PC-3 (cell line): ENCODE measurements at regions not wholly inside any gene's neighbourhood (a gene's known extent, or its start where the extent isn't known, plus 50 kb on each side); places are given as distances from the start of the nearest gene placed in this dataset.
A peak's percentile ranks its signal among the peaks of the same experiment; 100 is the strongest.
"Not testable (repeated sequence)": the region's sequence is repeated elsewhere in the genome, so short reads cannot be mapped to it uniquely, and the experiment has no call there.

Experiments used
- ATAC-seq: fragments of 200-7000 bp; cut with Tn5 transposase; 2 replicates; pipeline ENCODE4 v1.9.1; 2020; ENCODE audit warnings: mild to moderate bottlenecking, moderate library complexity
- BruUV-seq: library from RNA; stranded (reverse); fragments of 400-500 nt; replicated peaks from 2 replicates; lab custom pipeline; 2021; lab: Mats Ljungman, UMichigan
- CTCF ChIA-PET: fragments of 300-600 bp; sonication (Branson Sonifier 250); formaldehyde crosslinking; loops from one replicate; lab custom pipeline; 2022; ENCODE audit warnings: antibody characterized with exemption; lab: Charles Lee
- POLR2A ChIA-PET: fragments of 300-600 bp; sonication (Branson Sonifier 250); formaldehyde crosslinking; loops from one replicate; lab custom pipeline; 2022; ENCODE audit warnings: antibody characterized with exemption; ENCODE audit not compliant: unreplicated experiment; lab: Charles Lee
- DNase-seq: peaks from one replicate; pipeline ENCODE4 v3.0.0-alpha.2; 2015
- H2AFZ ChIP-seq: fragments of 300-600 bp; sonication (generic); 2 replicates; pipeline ENCODE4 v1.6.0; 2016; ENCODE audit warnings: antibody characterized with exemption, low read length
- H3F3A ChIP-seq: fragments of 300-600 bp; sonication (generic); one replicate; pipeline ENCODE4 v1.6.0; 2017; ENCODE audit warnings: antibody characterized with exemption, low read length, control low read depth, mild to moderate bottlenecking; ENCODE audit not compliant: unreplicated experiment
- H3K27ac ChIP-seq: fragments of 300-600 bp; sonication (generic); 2 replicates; pipeline ENCODE4 v1.5.1; 2016; ENCODE audit warnings: mild to moderate bottlenecking, low read length
- H3K27me3 ChIP-seq: fragments of 300-600 bp; sonication (generic); 2 replicates; pipeline ENCODE4 v1.6.1; 2016; ENCODE audit warnings: low read length, mixed read lengths
- H3K36me3 ChIP-seq: fragments of 300-600 bp; sonication (generic); 2 replicates; pipeline ENCODE4 v1.6.1; 2016; ENCODE audit warnings: low read depth, mixed run types, low read length, mixed read lengths
- H3K4me1 ChIP-seq: fragments of 300-600 bp; sonication (generic); 2 replicates; pipeline ENCODE4 v1.5.1; 2016; ENCODE audit warnings: low read length; ENCODE audit not compliant: insufficient read depth
- H3K4me2 ChIP-seq: fragments of 300-600 bp; sonication (generic); 2 replicates; pipeline ENCODE4 v1.6.0; 2016; ENCODE audit warnings: low read length
- H3K4me3 ChIP-seq: fragments of 300-600 bp; sonication (generic); 2 replicates; pipeline ENCODE4 v1.5.1; 2016; ENCODE audit warnings: mild to moderate bottlenecking, low read length, mixed read lengths
- H3K79me2 ChIP-seq: fragments of 300-600 bp; sonication (generic); 2 replicates; pipeline ENCODE4 v1.6.1; 2017; ENCODE audit warnings: low read length, mixed read lengths
- H3K9ac ChIP-seq: fragments of 300-600 bp; sonication (generic); 2 replicates; pipeline ENCODE4 v1.6.0; 2016; ENCODE audit warnings: mild to moderate bottlenecking, low read length
- H3K9me2 ChIP-seq: fragments of 300-600 bp; sonication (generic); replicated peaks from 2 replicates; pipeline ENCODE4 v1.6.1; 2016; ENCODE audit warnings: mixed run types, low read length, mixed read lengths
- H3K9me3 ChIP-seq: fragments of 300-600 bp; sonication (generic); 2 replicates; pipeline ENCODE4 v1.6.1; 2016; ENCODE audit warnings: low read length, mixed read lengths
- H4K20me1 ChIP-seq: fragments of 300-600 bp; sonication (generic); 2 replicates; pipeline ENCODE4 v1.6.1; 2016; ENCODE audit warnings: low read length, mixed read lengths
- CTCF ChIP-seq: fragments of 300-600 bp; sonication (generic); conservative IDR thresholded peaks from 2 replicates; pipeline ENCODE4 v1.5.1; 2017; ENCODE audit warnings: antibody characterized with exemption, low read depth, mild to moderate bottlenecking, low read length
- EZH2 ChIP-seq: fragments of 300-600 bp; sonication (generic); IDR thresholded peaks from one replicate; pipeline ENCODE4 v1.6.1; 2017; ENCODE audit warnings: antibody characterized with exemption, mild to moderate bottlenecking, low read length; ENCODE audit not compliant: unreplicated experiment
- EZH2phosphoT487 ChIP-seq: fragments of 300-600 bp; sonication (generic); IDR thresholded peaks from 2 replicates; pipeline ENCODE4 v1.6.1; 2018; ENCODE audit warnings: mild to moderate bottlenecking, antibody characterized with exemption, low read length, borderline replicate concordance
- intact Hi-C: fragments of 100-400 bp; cut with micrococcal nuclease; formaldehyde crosslinking; loops from 2 replicates; pipeline ENCODE4 v1.9.0; 2023

DNA sequence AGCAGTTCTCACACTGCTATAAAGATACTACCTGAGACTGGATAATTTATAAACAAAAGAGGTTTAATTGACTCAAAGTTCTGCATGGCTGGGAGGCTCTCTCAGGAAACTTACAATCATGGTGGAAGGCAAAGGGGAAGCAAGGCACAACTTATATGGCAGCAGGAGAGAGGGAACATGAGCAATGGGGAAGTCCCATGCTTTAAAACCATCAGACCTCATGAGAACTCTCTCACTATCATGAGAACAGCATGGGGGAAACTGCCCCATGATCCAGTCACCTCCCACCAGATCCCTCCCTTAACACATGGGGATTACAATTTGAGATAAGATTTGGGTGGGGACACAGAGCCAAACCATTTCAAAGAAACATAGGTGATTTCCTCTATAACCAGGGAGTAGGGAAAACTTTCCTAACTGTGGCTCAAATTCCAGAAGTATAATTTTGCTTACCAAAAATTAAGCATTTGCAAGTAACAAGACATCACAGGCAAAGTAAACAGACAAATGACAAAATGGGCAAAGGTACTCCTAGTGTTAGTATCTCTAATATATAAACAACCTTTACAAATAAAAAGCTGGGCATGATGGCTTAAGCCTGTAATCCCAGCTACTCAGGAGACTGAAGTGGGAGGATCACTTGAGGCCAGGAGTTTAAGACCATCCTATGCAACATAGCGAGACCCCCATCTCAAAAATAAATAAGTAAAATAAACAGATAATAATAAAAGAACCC, 88.0 kb downstream of the KBTBD2 start:
- no peaks in the 10 kb centered on the region for H3K9me2 ChIP-seq
- H3K79me2 ChIP-seq = no peaks in the 10 kb centered on the region
- H3K9ac ChIP-seq = no peak overlapping the region
- TF ChIP-seq EZH2phosphoT487 = no peak
- TF ChIP-seq EZH2 = no peak
- TF ChIP-seq CTCF = no peak
- ChIA-PET CTCF (no interaction called here), POLR2A (interaction anchor here (0.5 kb wide), 1 partner anchor 168 kb away, joined by 4 read pairs; no protein-coding TSS in a partner anchor)
- H3K36me3 ChIP-seq = no peaks in the 10 kb centered on the region
- H2AFZ ChIP-seq = no peak overlapping the region
- H3K27ac ChIP-seq = no peak overlapping the region
- H3F3A ChIP-seq = no peaks in the 10 kb centered on the region
- no peaks in the 10 kb centered on the region for H3K27me3 ChIP-seq
- no TSS peak for BruUV-seq
- H3K4me2 ChIP-seq = no peak overlapping the region
- H3K4me1 ChIP-seq = no peaks in the 10 kb centered on the region
- 0 out of 2 replicates have a peak, but pooled peaks cover 8% of the 10 kb centered on the region for H3K9me3 ChIP-seq
- no peaks in the 10 kb centered on the region for H4K20me1 ChIP-seq
- DNase-seq (no peak), ATAC-seq (no peak)
- intact Hi-C loops = loop anchor here (5.0 kb wide), 1 partner anchor 89 kb away; the partner anchor contains the start of gene KBTBD2
- H3K4me3 ChIP-seq = no peak overlapping the region

- Histone ChIP-seq H3K27ac (no peak overlapping the region), H3K4me3 (no peak overlapping the region), H2AFZ (no peak overlapping the region), H3K27me3 (no peaks in the 10 kb centered on the region), H3K9me3 (0 out of 2 replicates have a peak, but pooled peaks cover 8% of the 10 kb centered on the region), H3K36me3 (no peaks in the 10 kb centered on the region), H3K4me2 (no peak overlapping the region), H4K20me1 (no peaks in the 10 kb centered on the region), H3K79me2 (no peaks in the 10 kb centered on the region), H3K9me2 (no peaks in the 10 kb centered on the region), H3F3A (no peaks in the 10 kb centered on the region), H3K4me1 (no peaks in the 10 kb centered on the region), H3K9ac (no peak overlapping the region)
- ATAC-seq (no peak), DNase-seq (no peak)
- TF ChIP-seq CTCF = no peak
- TF ChIP-seq EZH2phosphoT487 = no peak
- TF ChIP-seq EZH2 = no peak
- intact Hi-C loops = loop anchor here (5.0 kb wide), 1 partner anchor 90 kb away; the partner anchor contains the start of gene KBTBD2
- ChIA-PET CTCF (no interaction called here), POLR2A (no interaction called here)
- BruUV-seq = no TSS peak
Measured at GRCh38 chr7:32802305-32802910, 89.2 kb downstream of the KBTBD2 start.

- H3K27me3 ChIP-seq, BruUV-seq, CTCF ChIA-PET: not testable (repeated sequence)
Measured at GRCh38 chr7:32793053-32793452, 98.5 kb downstream of the KBTBD2 start.

DNA sequence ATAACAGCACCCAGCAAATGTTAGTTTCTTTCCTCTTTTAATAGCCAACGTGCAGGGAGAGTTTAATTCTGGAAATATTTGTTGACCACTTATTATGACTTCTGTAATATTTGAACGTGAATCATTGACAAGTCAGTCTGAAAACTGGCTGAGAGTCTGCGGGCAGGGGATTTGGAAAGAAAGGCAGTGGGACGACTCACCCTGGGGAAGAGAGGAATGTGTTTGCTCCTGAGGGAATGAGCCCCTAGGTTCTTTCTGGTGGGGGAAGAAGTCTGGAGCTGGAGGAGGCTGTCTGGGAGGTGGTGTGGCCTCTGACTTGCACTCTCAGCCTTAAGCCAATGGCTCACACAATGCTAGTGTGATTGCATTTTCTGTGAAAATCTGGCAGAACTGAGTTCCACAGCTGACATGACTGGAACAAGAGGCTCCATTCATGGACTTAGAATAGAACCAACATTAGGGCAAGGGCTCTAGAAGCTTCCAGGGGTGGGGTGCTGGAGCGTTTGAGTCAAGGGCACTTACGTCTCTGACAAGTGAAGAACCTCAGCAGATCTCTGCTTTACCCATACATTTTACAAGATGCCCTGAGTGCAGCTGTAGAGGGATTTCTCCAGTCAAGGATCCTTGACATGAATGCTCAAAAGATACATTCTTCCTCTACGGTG, 100.7 kb downstream of the KBTBD2 start:
- POLR2A ChIA-PET, H3K9me3 ChIP-seq, H4K20me1 ChIP-seq, BruUV-seq, H3K4me3 ChIP-seq, H3K4me2 ChIP-seq, H3K27ac ChIP-seq, H3K27me3 ChIP-seq, H3K79me2 ChIP-seq, H3K36me3 ChIP-seq, H3K9ac ChIP-seq, H3K9me2 ChIP-seq, H2AFZ ChIP-seq, intact Hi-C loops, H3K4me1 ChIP-seq, H3F3A ChIP-seq, CTCF ChIA-PET: not testable (repeated sequence)
- DNase-seq (peak; percentile 71), ATAC-seq (peak; percentile 77)

More at GRCh38 chr7:32793053-32793452, 98.5 kb downstream of the KBTBD2 start:
- H3K4me1 ChIP-seq, H3K79me2 ChIP-seq, H3K9me2 ChIP-seq, intact Hi-C loops, ATAC-seq, H3K4me2 ChIP-seq, H3K27ac ChIP-seq, H3K4me3 ChIP-seq, H3F3A ChIP-seq, DNase-seq, H3K9ac ChIP-seq, POLR2A ChIA-PET, H3K9me3 ChIP-seq, H4K20me1 ChIP-seq, H2AFZ ChIP-seq, H3K36me3 ChIP-seq: not testable (repeated sequence)
